NCI-H524 (cell line): ENCODE measurements at regions not wholly inside any gene's neighbourhood (a gene's known extent, or its start where the extent isn't known, plus 50 kb on each side); places are given as distances from the start of the nearest gene placed in this dataset.

ENCODE experiments used
- DNase-seq, 2 experiments: peaks; one replicate each; lab custom pipeline; 2025; lab: John Stamatoyannopoulos, UW

GRCh38 chr10:44326474-44327030 lies 58.3 kb downstream of the CXCL12 start:
- DNase-seq: no peak

GRCh38 chr10:44325596-44326307 lies 59.1 kb downstream of the CXCL12 start:
- DNase-seq: no peak

GRCh38 chr10:44325157-44325556 lies 59.7 kb downstream of the CXCL12 start:
- no peak for DNase-seq

- no peak for DNase-seq
These were observed 61.1 kb downstream of the CXCL12 start for GRCh38 chr10:44323838-44324237.

- DNase-seq: no peak
These were observed 62.8 kb downstream of the CXCL12 start for GRCh38 chr10:44322137-44322536.

GRCh38 chr10:44320756-44321155 lies 64.1 kb downstream of the CXCL12 start:
- no peak for DNase-seq

- no peak for DNase-seq
These were observed 67.0 kb downstream of the CXCL12 start for GRCh38 chr10:44317856-44318255.

- no peak for DNase-seq
These were observed 68.0 kb downstream of the CXCL12 start for GRCh38 chr10:44316922-44317215.

GRCh38 chr10:44316187-44316921 lies 68.5 kb downstream of the CXCL12 start:
- no peak for DNase-seq

- DNase-seq: no peak
These were observed 70.0 kb downstream of the CXCL12 start for GRCh38 chr10:44314802-44315460.

GRCh38 chr10:44313761-44314165 lies 71.1 kb downstream of the CXCL12 start:
- DNase-seq: no peak

- DNase-seq: no peak
These were observed 72.5 kb downstream of the CXCL12 start for GRCh38 chr10:44312401-44312800.

GRCh38 chr10:44311563-44312051 lies 73.3 kb downstream of the CXCL12 start:
- DNase-seq: no peak

GRCh38 chr10:44310762-44311562 lies 73.9 kb downstream of the CXCL12 start:
- peak; percentile 15 to 58 for DNase-seq

- no peak for DNase-seq
These were observed 74.7 kb downstream of the CXCL12 start for GRCh38 chr10:44309939-44310761.

GRCh38 chr10:44309361-44309760 lies 75.5 kb downstream of the CXCL12 start:
- no peak for DNase-seq

- no peak for DNase-seq
These were observed 76.0 kb downstream of the CXCL12 start for GRCh38 chr10:44308935-44309334.

GRCh38 chr10:44307691-44308090 lies 77.2 kb downstream of the CXCL12 start:
- DNase-seq: no peak

- DNase-seq: peak in 1 of 2 experiments; percentile 1
These were observed 78.1 kb downstream of the CXCL12 start for GRCh38 chr10:44306762-44307161.

GRCh38 chr10:44306147-44306710 lies 78.7 kb downstream of the CXCL12 start:
- no peak for DNase-seq
